Large intestine (tissue), 3 donors: ENCODE measurements at regions not wholly inside any gene's neighbourhood (a gene's known extent, or its start where the extent isn't known, plus 50 kb on each side); places are given as distances from the start of the nearest gene placed in this dataset.
A peak's percentile ranks its signal among the peaks of the same experiment; 100 is the strongest.

Experiments used
- DNase-seq, 2 donors: peaks; one replicate each; pipeline versions ENCODE4 v3.0.0 to v3.0.0-alpha.2; 2013
- H3K27ac ChIP-seq: one replicate; pipeline ENCODE4 v1.5.1; 2013; ENCODE audit warnings: low read length
- H3K27me3 ChIP-seq: 2 replicates; pipeline ENCODE4 v1.6.1; 2013; ENCODE audit warnings: low read length; ENCODE audit not compliant: control insufficient read depth, insufficient read depth
- H3K36me3 ChIP-seq: 2 replicates; pipeline ENCODE4 v1.6.1; 2013; ENCODE audit warnings: low read length; ENCODE audit not compliant: control insufficient read depth, insufficient read depth
- H3K4me1 ChIP-seq: one replicate; pipeline ENCODE4 v1.6.1; 2013; ENCODE audit warnings: low read length; ENCODE audit not compliant: control insufficient read depth, insufficient read depth
- H3K4me3 ChIP-seq: one replicate; pipeline ENCODE4 v1.5.1; 2013; ENCODE audit warnings: low read length
- H3K9me3 ChIP-seq: one replicate; pipeline ENCODE4 v1.6.1; 2013; ENCODE audit warnings: mild to moderate bottlenecking, low read depth, low read length, moderate library complexity; ENCODE audit not compliant: control insufficient read depth
- WGBS: methylation state at CpG from one replicate; pipeline ENCODE4 v1.1.5; 2013; ENCODE audit warnings: low lambda C conversion rate; ENCODE audit not compliant: insufficient coverage; 5-methylcytosine and 5-hydroxymethylcytosine counted together

DNA sequence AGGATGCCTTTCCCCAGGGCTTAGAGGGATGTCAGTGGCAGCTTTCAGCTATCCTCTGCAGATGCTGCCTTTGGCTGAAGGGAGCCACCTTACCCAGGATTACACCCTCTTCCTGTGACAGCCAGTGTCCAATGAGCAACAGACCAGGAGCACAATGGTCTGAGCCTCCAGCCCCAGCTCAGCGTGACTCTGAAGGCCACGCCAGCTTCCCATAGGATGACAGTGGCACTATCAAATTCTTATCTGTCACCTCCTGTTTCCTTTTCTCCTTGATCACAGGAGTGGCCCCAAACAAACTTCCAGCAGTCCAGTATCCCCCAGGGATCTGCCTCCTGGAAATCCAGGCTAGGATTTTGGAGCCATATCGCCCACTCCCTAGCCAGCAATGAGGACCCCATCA, 226.9 kb downstream of the SETD4 start:
- Histone ChIP-seq H3K27ac (no peak overlapping the region), H3K4me1 (peaks cover 4% of the 10 kb centered on the region), H3K27me3 (no peaks in the 10 kb centered on the region), H3K4me3 (no peak overlapping the region), H3K36me3 (no peaks in the 10 kb centered on the region), H3K9me3 (no peaks in the 10 kb centered on the region)
- DNase-seq, result no peak
- no CpG with 5 or more reads among the region's 3 CpGs for WGBS

DNA sequence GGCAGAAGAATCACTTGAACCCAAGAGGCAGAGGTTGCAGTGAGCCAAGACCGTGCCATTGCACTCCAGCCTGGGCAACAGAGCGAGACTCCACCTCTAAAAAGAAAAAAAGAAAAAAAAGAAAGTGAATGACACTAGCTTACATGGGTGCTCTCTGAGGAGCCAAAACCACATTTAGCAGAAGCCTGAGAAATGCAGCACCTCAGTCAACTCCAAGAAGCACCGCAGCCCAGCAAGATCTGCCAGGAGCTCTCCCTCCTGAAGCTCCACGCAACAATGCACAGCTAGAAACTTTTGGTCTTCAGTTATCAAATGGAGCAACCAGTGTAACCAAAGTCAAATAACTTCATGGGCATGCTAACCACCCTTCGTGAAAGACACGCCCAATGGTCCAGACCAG, 229.1 kb downstream of the SETD4 start:
- H3K4me1 ChIP-seq, result peaks cover 4% of the 10 kb centered on the region
- no peaks in the 10 kb centered on the region for H3K36me3 ChIP-seq
- DNase-seq, result no peak
- 100% methylated on average over 2 of the region's 6 CpGs for WGBS
- no peak overlapping the region for H3K4me3 ChIP-seq
- no peaks in the 10 kb centered on the region for H3K27me3 ChIP-seq
- H3K27ac ChIP-seq, result no peak overlapping the region
- H3K9me3 ChIP-seq, result no peaks in the 10 kb centered on the region

DNA sequence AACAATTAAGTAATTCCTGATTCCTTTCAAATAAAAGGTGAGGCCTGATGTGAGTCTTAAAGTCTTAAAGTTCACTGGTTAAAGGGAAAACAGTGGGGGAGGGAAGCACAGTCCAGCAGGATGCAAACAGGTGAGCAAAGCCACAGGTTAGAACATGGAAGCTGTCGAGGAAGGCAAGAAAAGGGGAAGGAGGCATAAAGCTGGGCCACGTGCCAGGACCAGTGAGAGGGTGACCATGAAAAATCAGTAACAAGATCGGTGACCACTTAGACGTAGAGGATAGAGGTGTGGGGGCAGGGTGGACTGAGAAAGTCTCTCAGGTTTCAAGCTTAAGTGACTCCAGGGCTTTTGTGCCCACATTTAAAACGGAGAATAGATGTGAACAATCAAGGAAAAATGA, 231.3 kb downstream of the SETD4 start:
- Histone ChIP-seq H3K4me1 (peaks cover 4% of the 10 kb centered on the region), H3K36me3 (no peaks in the 10 kb centered on the region), H3K9me3 (no peaks in the 10 kb centered on the region), H3K27ac (no peak overlapping the region), H3K27me3 (no peaks in the 10 kb centered on the region), H3K4me3 (no peak overlapping the region)
- DNase-seq, result peak in 1 of 2 donors; percentile 28
- WGBS, result 30% methylated on average over 2 of the region's 5 CpGs

DNA sequence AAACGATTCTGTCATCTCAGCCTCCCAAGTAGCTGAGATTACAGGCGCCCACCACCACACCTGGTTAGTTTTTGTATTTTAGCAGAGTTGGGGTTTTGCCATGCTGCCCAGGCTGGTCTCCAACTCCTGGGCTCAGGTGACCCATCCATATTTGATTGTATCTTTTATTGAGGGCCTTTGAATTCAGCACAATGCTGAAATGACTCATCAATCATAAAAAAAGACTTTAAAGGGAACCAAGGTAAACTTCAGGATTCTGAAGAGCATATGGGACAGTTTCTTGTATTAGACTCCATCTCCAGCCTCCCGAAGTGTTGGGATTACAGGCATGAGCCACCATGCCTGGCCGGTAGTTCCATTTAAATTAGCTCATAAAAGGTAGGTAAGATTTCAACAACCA, 232.2 kb downstream of the SETD4 start:
- H3K4me1 ChIP-seq, result peaks cover 4% of the 10 kb centered on the region
- no peak overlapping the region for H3K27ac ChIP-seq
- WGBS, result no CpG with 5 or more reads among the region's 4 CpGs
- DNase-seq, result no peak
- no peaks in the 10 kb centered on the region for H3K9me3 ChIP-seq
- no peaks in the 10 kb centered on the region for H3K27me3 ChIP-seq
- no peak overlapping the region for H3K4me3 ChIP-seq
- no peaks in the 10 kb centered on the region for H3K36me3 ChIP-seq

DNA sequence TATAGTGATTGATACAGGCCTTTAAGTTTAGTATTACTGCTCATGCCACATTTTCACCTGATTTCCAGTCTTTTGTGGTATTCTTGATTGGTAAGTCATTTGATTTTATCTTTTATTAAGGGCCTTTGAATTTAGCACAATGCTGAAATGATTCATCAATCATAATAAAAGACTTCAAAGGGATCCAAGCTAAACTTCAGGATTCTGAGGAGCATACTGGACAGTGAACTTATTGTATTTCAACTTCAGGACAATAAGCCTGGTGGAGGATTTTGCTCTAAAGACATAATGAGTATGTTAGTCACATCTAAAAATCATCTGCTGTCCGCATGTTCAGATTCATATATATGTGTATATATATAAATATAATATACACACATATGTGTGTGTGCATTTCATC, 233.3 kb downstream of the SETD4 start:
- peaks cover 4% of the 10 kb centered on the region for H3K4me1 ChIP-seq
- WGBS, result no CpG with 5 or more reads among the region's 1 CpG

DNA sequence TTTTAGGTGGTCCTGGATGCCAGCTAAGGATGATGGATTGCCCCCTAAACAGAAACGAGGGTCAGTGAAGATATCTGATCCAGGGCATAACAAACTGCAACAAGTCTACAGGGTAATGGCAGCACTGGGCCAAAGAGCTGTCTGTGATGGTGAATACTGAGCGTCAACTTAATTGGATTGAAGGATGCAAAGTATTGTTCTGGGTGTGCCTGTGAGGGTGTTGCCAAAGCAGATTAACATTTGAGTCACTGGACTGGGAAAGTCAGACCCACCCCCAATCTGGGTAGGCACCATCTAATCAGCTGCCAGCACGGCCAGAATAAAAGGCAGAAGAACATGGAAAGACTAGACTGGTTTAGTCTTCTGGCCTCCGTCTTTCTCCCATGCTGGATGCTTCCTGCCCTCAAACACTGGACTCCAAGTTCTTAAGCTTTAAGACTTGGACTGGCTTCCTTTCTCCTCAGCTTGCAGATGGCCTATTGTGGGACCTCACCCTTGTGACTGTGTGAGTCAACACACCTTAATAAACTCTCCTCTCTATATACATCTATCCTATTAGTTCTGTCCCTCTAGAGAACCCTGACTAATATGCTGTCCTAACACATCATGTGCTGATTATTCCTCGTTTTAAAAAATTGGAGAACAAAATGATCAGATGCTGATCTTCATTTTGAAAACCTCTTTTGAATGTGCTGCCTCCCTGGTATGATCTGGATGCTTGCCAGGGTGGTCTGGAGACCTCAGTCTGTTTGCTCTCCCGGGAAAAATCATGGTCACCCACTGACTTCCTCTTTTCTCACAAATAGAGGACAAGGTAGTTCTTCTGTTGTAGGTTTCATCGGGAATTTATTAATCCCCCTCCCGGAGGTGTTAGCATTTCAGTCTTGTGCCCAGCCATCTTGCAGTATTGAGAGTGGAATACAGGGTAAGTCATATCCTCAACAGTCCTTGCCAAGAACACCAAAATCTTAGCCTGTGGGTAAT, 234.7 kb downstream of the SETD4 start:
- no peaks in the 10 kb centered on the region for H3K27me3 ChIP-seq
- H3K4me1 ChIP-seq, result peaks cover 4% of the 10 kb centered on the region
- no peaks in the 10 kb centered on the region for H3K9me3 ChIP-seq
- no peak overlapping the region for H3K4me3 ChIP-seq
- WGBS, result 100% methylated on average over 1 of the region's 8 CpGs
- no peak for DNase-seq
- H3K27ac ChIP-seq, result no peak overlapping the region
- no peaks in the 10 kb centered on the region for H3K36me3 ChIP-seq

More for the DNA sequence above, 233.3 kb downstream of the SETD4 start:
- no peak overlapping the region for H3K4me3 ChIP-seq
- H3K36me3 ChIP-seq, result no peaks in the 10 kb centered on the region
- H3K9me3 ChIP-seq, result no peaks in the 10 kb centered on the region
- DNase-seq, result no peak
- H3K27me3 ChIP-seq, result no peaks in the 10 kb centered on the region
- no peak overlapping the region for H3K27ac ChIP-seq

DNA sequence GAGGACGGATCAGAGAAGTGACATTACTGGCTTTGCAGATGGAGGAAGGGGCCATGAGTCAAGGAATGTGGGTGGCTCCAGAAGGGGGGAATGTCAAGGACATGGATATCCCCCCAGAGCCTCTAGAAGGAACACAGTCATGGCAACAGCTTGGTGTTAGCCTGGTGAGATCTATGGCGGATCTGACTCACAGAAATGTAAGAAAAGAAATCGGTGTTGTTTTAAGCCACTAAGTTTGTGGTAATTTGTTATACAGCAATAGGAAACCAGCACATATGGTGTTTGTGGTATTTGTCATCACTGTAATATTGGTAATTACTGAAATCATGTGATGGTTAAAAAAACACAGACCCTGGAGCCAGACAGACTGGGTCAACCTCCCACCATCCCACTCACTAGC, 236.2 kb downstream of the SETD4 start:
- Histone ChIP-seq H3K9me3 (no peaks in the 10 kb centered on the region), H3K27ac (no peak overlapping the region)
- no CpG with 5 or more reads among the region's 3 CpGs for WGBS

DNA sequence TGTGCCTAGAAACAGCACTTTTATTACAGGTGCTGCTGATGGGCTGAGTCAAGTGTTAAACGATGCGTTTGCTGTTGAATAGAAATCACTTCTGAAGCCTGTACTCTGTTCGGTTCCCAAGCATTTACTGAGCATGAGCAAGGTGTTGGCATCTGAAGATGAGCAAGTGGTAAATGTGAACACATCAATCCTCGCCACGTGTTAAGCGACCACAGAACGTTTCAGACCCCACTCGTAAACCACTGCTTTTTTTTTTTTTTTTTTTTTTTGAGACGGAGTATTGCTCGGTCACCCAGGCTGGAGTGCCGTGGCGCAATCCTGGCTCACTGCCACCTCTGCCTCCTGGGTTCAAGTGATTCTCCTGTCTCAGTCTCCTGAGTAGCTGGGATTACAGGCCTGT, 241.2 kb downstream of the SETD4 start:
- WGBS, result no CpG with 5 or more reads among the region's 12 CpGs
- Histone ChIP-seq H3K4me3 (no peak overlapping the region), H3K27ac (no peak overlapping the region), H3K4me1 (no peaks in the 10 kb centered on the region), H3K36me3 (no peaks in the 10 kb centered on the region), H3K27me3 (no peaks in the 10 kb centered on the region), H3K9me3 (no peaks in the 10 kb centered on the region)
- DNase-seq, result no peak

More for the DNA sequence above, 236.2 kb downstream of the SETD4 start:
- Histone ChIP-seq H3K36me3 (no peaks in the 10 kb centered on the region), H3K27me3 (no peaks in the 10 kb centered on the region), H3K4me1 (peaks cover 2% of the 10 kb centered on the region), H3K4me3 (no peak overlapping the region)
- DNase-seq, result no peak

DNA sequence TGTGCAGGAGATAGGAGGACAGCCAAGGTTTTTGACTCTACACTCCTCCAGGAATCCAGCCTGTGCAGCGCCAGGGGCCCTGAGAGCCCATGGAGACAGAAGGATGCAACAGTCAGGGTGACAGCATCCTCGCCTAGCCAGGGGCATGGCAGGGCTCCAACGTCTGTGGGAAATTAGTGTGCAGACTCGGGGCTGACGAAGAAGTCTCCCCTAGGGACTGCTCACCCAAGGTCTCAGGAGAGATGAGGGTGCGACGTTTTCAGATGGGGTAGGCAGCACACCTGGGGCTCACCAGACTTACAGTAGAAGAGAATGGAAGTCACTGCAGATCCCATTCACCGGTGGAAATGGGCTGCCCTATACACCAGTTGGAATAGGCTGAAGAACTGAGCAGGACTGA, 241.7 kb downstream of the SETD4 start:
- Histone ChIP-seq H3K27ac (no peak overlapping the region), H3K4me1 (no peaks in the 10 kb centered on the region), H3K4me3 (no peak overlapping the region), H3K36me3 (no peaks in the 10 kb centered on the region), H3K27me3 (no peaks in the 10 kb centered on the region), H3K9me3 (no peaks in the 10 kb centered on the region)
- WGBS, result no CpG with 5 or more reads among the region's 8 CpGs
- DNase-seq, result no peak

DNA sequence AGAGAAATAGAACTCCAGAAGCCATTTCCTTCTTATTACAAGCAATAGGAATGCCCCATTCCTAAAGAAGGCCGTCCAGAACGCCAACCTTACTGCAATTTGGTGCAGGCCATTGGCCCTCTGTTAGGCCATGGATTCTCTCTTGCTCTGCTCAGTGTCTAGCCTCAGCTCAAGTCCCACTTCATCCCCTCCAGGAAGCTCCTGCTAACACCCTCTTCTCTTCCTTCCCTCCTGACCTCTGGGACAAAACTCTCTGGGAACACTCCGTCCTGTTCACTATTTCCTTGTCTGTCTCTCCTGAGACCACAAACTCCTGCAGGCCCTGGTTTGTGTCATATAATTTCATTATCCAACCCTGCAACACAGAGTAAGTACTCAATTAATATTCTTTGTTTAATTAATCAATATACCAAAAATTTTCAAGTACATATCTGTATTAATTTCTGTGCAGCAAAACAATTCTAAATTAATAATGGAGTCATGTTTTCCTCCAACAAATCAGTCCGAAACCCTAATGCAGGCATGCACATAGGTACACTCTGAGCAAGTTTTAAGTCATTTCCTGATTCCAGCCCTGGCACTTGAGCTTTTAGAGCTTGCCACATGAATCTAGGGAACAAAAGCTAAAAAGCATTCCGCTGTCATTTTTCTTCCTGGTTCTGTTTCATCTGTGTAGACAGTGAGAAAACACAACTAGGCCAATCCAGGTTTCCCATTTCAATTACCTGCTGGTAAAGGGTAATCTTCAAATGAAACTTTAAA, 245.3 kb downstream of the SETD4 start:
- Histone ChIP-seq H3K4me3 (no peak overlapping the region), H3K4me1 (no peaks in the 10 kb centered on the region), H3K9me3 (no peaks in the 10 kb centered on the region), H3K36me3 (no peaks in the 10 kb centered on the region), H3K27ac (no peak overlapping the region), H3K27me3 (no peaks in the 10 kb centered on the region)
- no CpG with 5 or more reads among the region's 5 CpGs for WGBS
- no peak for DNase-seq
